Astrocyte of the spinal cord (primary cell): ENCODE measurements at regions not wholly inside any gene's neighbourhood (a gene's known extent, or its start where the extent isn't known, plus 50 kb on each side); places are given as distances from the start of the nearest gene placed in this dataset.

Source experiments
- DNase-seq: peaks from one replicate; pipeline ENCODE4 v3.0.0; 2011; ENCODE audit warnings: low read depth, low spot score
- H3K4me3 ChIP-seq: 2 replicates; pipeline ENCODE4 v1.5.1; 2011; ENCODE audit warnings: low read depth, mild to moderate bottlenecking, low read length, moderate library complexity
- CTCF ChIP-seq: IDR thresholded peaks from 2 replicates; pipeline ENCODE4 v1.5.1; 2012; ENCODE audit warnings: low read depth, mild to moderate bottlenecking, low read length, inconsistent platforms
- in situ Hi-C: cut with HindIII; loops from 2 replicates; pipeline ENCODE4 v1.10.0; 2017; ENCODE audit warnings: low sequenced_read_pairs

DNA sequence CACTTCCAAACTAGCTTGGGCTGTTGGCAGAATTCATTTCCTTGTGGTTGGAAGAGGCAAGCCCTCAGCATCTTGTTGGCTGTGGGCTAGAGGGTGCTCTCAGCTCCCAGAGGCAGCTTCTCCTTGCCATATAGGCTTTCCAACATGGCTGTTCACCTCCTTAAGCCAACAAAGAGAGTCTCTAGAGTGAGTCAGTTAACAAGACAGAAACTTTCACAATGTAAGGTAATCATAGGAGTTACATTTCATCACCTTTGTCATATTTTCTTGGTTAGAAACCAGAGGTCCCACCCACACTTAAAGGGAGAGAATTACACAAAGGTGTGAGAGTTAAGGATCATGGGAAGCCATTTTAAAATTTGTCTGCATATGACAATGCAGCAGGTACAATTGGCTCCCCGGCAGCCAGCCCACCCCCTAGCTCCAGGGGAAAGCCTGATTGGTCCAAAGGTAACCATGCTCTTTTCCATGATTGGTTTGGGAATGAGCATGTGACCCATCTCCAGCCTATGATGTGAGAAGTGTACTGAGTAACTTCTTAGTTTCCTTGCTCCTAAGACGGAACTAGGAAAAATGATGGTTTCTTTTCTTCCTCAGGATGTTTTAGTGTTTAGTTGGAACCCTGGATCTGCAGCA is 109.8 kb upstream of the MSX2 start:
- no peak overlapping the region for H3K4me3 ChIP-seq
- no peak for DNase-seq
- in situ Hi-C loops, result no loop called here
- TF ChIP-seq CTCF, result no peak

DNA sequence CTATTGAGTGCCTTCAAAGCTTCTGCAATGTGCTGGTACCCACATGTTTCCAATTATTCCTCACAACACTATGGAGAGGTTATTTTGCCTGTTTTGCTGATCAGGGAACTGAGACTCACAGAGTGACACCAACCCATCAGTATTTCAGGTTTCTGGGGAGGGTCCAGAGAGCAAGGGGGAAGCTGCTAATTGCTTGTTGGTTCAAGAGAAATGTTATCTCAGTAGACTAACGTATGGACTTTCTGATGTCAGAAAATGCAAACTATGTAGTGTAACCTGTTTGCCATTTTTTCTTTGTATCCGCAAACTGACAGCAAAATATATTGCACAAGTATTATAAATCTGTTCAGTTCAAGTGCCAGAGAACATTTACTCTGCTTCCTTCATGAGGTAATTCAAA is 108.3 kb upstream of the MSX2 start:
- no peak for TF ChIP-seq CTCF
- no peak overlapping the region for H3K4me3 ChIP-seq
- DNase-seq, result no peak
- in situ Hi-C loops, result no loop called here

GRCh38 chr5:174617285-174617684 is 107.1 kb upstream of the MSX2 start:
- H3K4me3 ChIP-seq, result no peak overlapping the region
- TF ChIP-seq CTCF, result no peak
- in situ Hi-C loops, result no loop called here
- no peak for DNase-seq

- TF ChIP-seq CTCF, result no peak
- in situ Hi-C loops, result no loop called here
- H3K4me3 ChIP-seq, result no peak overlapping the region
- no peak for DNase-seq
Observed at GRCh38 chr5:174617910-174618309, 106.5 kb upstream of the MSX2 start.

DNA sequence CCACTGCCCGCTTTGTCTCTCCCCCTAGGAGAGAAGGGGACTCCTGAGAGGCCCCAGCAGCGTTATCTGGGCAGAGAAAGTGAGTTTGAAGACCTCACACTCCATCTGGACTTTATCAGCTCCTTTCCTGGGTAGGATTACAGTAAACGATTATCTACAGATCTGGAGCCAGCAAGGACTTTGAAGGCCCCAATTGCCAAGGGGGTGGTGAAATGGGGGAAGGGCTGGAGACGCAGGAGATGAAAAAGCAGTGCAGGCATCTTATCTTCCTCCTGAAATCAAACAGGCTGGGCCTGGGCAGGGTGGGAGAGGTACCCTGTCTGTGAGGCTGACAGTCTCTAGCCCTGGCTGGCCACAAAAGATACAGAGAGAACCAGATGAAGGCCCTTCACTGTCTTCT is 105.8 kb upstream of the MSX2 start:
- H3K4me3 ChIP-seq, result no peak overlapping the region
- TF ChIP-seq CTCF, result no peak
- no peak for DNase-seq
- in situ Hi-C loops, result no loop called here

DNA sequence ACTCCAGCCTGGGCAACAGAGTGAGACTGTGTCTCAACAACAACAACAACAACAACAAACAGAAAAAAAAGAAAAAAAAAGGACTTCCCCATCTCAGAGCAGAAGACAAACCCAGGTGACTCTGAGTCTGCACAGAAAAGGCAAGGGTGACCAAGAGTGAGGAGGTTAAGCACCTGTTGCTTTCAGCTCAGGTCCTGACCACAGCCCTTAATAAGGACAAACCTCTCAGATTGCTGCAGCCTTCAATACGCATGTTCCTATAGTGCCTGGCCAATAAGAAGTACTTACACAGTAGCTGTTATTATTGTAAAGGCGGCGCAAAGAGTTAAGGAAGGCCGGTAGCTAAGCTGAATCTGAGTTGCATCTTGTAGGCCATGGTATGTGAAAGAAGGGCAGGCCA is 102.3 kb upstream of the MSX2 start:
- no peak for DNase-seq
- no peak overlapping the region for H3K4me3 ChIP-seq
- in situ Hi-C loops, result no loop called here
- TF ChIP-seq CTCF, result no peak

DNA sequence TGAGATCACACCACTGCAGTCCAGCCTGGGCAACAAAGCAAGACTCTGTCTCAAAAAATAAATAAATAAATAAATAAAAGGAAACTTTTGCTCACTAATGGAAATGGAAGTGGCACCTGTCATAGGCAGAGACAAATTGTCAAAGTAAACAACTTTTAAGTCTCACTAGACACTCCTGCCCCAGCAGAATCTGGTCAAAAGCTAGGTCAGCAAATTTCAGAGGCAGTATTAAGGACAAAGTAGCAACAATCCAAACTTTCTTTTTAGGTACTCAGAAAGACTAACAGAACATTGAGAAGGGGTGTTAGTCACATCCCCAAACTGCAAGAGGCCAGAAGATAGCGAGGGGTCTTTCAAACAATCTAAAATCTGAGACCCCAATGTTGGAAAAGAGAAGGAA is 101.4 kb upstream of the MSX2 start:
- in situ Hi-C loops, result no loop called here
- H3K4me3 ChIP-seq, result no peak overlapping the region
- TF ChIP-seq CTCF, result no peak
- DNase-seq, result no peak
